OCI-LY1 (cell line): ENCODE measurements at regions not wholly inside any gene's neighbourhood (a gene's known extent, or its start where the extent isn't known, plus 50 kb on each side); places are given as distances from the start of the nearest gene placed in this dataset.

Experiments
- H2AFZ ChIP-seq: fragments of 200-600 bp; sonication (generic), shearing (Covaris generic); 2 replicates; pipeline ENCODE4 v1.6.0; 2014; ENCODE audit warnings: antibody characterized with exemption, mild to moderate bottlenecking, low read length
- H3F3A ChIP-seq: fragments of 200-600 bp; sonication (generic), shearing (Covaris generic); 2 replicates; pipeline ENCODE4 v1.6.0; 2014; ENCODE audit warnings: mild to moderate bottlenecking, antibody characterized with exemption, low read length, moderate library complexity; ENCODE audit not compliant: insufficient read depth
- H3K27ac ChIP-seq: fragments of 200-600 bp; sonication (generic); 2 replicates; pipeline ENCODE4 v1.5.1; 2014; ENCODE audit warnings: low read length, mixed run types, mild to moderate bottlenecking, low read depth; ENCODE audit not compliant: poor library complexity, severe bottlenecking
- H3K27me3 ChIP-seq: fragments of 200-600 bp; sonication (generic); 2 replicates; pipeline ENCODE4 v1.6.0; 2014; ENCODE audit warnings: antibody characterized with exemption, mild to moderate bottlenecking, low read length, moderate library complexity; ENCODE audit not compliant: insufficient read depth
- H3K36me3 ChIP-seq: fragments of 200-600 bp; sonication (generic); 2 replicates; pipeline ENCODE4 v1.6.1; 2014; ENCODE audit warnings: mild to moderate bottlenecking, antibody characterized with exemption, low read length, moderate library complexity, mixed read lengths; ENCODE audit not compliant: insufficient read depth
- H3K4me1 ChIP-seq: fragments of 200-600 bp; sonication (generic); 2 replicates; pipeline ENCODE4 v1.5.1; 2014; ENCODE audit warnings: mild to moderate bottlenecking, low read length, moderate library complexity; ENCODE audit not compliant: insufficient read depth, severe bottlenecking
- H3K4me2 ChIP-seq: fragments of 200-600 bp; sonication (generic), shearing (Covaris generic); 2 replicates; pipeline ENCODE4 v1.6.1; 2014; ENCODE audit warnings: low read length
- H3K4me3 ChIP-seq: fragments of 200-600 bp; sonication (generic); 2 replicates; pipeline ENCODE4 v1.5.1; 2014; ENCODE audit warnings: low read length, low read depth, mild to moderate bottlenecking, mixed read lengths; ENCODE audit not compliant: poor library complexity, severe bottlenecking
- H3K79me2 ChIP-seq: fragments of 200-600 bp; shearing (Covaris generic); 2 replicates; pipeline ENCODE4 v1.6.1; 2016; ENCODE audit warnings: mixed run types, low read length, mixed read lengths; ENCODE audit not compliant: insufficient read depth
- H3K9ac ChIP-seq: fragments of 200-600 bp; sonication (generic), shearing (Covaris generic); 2 replicates; pipeline ENCODE4 v1.6.1; 2014; ENCODE audit warnings: mild to moderate bottlenecking, low read length, mixed read lengths
- H3K9me2 ChIP-seq: fragments of 200-600 bp; sonication (generic), shearing (Covaris generic); 2 replicates; pipeline ENCODE4 v1.6.1; 2014; ENCODE audit warnings: low read depth, mild to moderate bottlenecking, low read length, mixed read lengths
- H3K9me3 ChIP-seq: fragments of 200-600 bp; shearing (Covaris generic); 2 replicates; pipeline ENCODE4 v1.6.1; 2014; ENCODE audit warnings: low read length, mixed read lengths
- H4K20me1 ChIP-seq: fragments of 200-600 bp; sonication (generic), shearing (Covaris generic); 2 replicates; pipeline ENCODE4 v1.6.0; 2016; ENCODE audit warnings: mild to moderate bottlenecking, low read length; ENCODE audit not compliant: insufficient read depth
- CTCF ChIP-seq: fragments of 200-600 bp; sonication (generic), shearing (Covaris generic); IDR thresholded peaks from 2 replicates; pipeline ENCODE4 v1.5.1; 2017; ENCODE audit warnings: mild to moderate bottlenecking, antibody characterized with exemption, low read length, moderate library complexity, mixed read lengths
- EZH2 ChIP-seq: fragments of 200-600 bp; sonication (generic), shearing (Covaris generic); IDR thresholded peaks from 2 replicates; pipeline ENCODE4 v1.8.0; 2017; ENCODE audit warnings: borderline replicate concordance, mixed run types, mild to moderate bottlenecking, antibody characterized with exemption, low read length, moderate library complexity, mixed read lengths

GRCh38 chr11:104736502-104736901, 161.8 kb downstream of the CASP12 start:
- Histone ChIP-seq H3K27ac (no peak overlapping the region), H3K4me1 (no peaks in the 10 kb centered on the region), H3K9ac (no peak overlapping the region), H3K4me2 (no peak overlapping the region), H3F3A (no peaks in the 10 kb centered on the region), H3K27me3 (no peaks in the 10 kb centered on the region), H3K9me3 (no peaks in the 10 kb centered on the region), H3K36me3 (no peaks in the 10 kb centered on the region), H4K20me1 (no peaks in the 10 kb centered on the region), H3K79me2 (no peaks in the 10 kb centered on the region), H3K4me3 (no peak overlapping the region), H2AFZ (no peak overlapping the region), H3K9me2 (no peaks in the 10 kb centered on the region)
- TF ChIP-seq EZH2 (no peak), CTCF (no peak)

- Histone ChIP-seq H3K4me3 (no peak overlapping the region), H3F3A (no peaks in the 10 kb centered on the region), H3K9ac (no peak overlapping the region), H3K27ac (no peak overlapping the region), H3K4me1 (no peaks in the 10 kb centered on the region), H3K9me2 (no peaks in the 10 kb centered on the region), H2AFZ (no peak overlapping the region), H3K79me2 (no peaks in the 10 kb centered on the region), H3K4me2 (no peak overlapping the region), H3K9me3 (no peaks in the 10 kb centered on the region), H3K36me3 (no peaks in the 10 kb centered on the region), H4K20me1 (no peaks in the 10 kb centered on the region), H3K27me3 (no peaks in the 10 kb centered on the region)
- TF ChIP-seq CTCF (no peak), EZH2 (no peak)
Measured at GRCh38 chr11:104734998-104735397, 163.3 kb downstream of the CASP12 start.

GRCh38 chr11:104731890-104732289, 166.4 kb downstream of the CASP12 start:
- H3K79me2 ChIP-seq, result no peaks in the 10 kb centered on the region
- no peaks in the 10 kb centered on the region for H3K4me1 ChIP-seq
- TF ChIP-seq CTCF (no peak), EZH2 (no peak)
- H3K9me2 ChIP-seq, result no peaks in the 10 kb centered on the region
- no peak overlapping the region for H3K4me3 ChIP-seq
- H3K9me3 ChIP-seq, result no peaks in the 10 kb centered on the region
- H3K27ac ChIP-seq, result no peak overlapping the region
- no peak overlapping the region for H3K4me2 ChIP-seq
- no peaks in the 10 kb centered on the region for H4K20me1 ChIP-seq
- no peaks in the 10 kb centered on the region for H3K27me3 ChIP-seq
- no peaks in the 10 kb centered on the region for H3F3A ChIP-seq
- no peak overlapping the region for H2AFZ ChIP-seq
- no peak overlapping the region for H3K9ac ChIP-seq
- no peaks in the 10 kb centered on the region for H3K36me3 ChIP-seq
